ENCODE measurements at regions not wholly inside any gene's neighbourhood (a gene's known extent, or its start where the extent isn't known, plus 50 kb on each side); places are given as distances from the start of the nearest gene placed in this dataset.

DNA sequence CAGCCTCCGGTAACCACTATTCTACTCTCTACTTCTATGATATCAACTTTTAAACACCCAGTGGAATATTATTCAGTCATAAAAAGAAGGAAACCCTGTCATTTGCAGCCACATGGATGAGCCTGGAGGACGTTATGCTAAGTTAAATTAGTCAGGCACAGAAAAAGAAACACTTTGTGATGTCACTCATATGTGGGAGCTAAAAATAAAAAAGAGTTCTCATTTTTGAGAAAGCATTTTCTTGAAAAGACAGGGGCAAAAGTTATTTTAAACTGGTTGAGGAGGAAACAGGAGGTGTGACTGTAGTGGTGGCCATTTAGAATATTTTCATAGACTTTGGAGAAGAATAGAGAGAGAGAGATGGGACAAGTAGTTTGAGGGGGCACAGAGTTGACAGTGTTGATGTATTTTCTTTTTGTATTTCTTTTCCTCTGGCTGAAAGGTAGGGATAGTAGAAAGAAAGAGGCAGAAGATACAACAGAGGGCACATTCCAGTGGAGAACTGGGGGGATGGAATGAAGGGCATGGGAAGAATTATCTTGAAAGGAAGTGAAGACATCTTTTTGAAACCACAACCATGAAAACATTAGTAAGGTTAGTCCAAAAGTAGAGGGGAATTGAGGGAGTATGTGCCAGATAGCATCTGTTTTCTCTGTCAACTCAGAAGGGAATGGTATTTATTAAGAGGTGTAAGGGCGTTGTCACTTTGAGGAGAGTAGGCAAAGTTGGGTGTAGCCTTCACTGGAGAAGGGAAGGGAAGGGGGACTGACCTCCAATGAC is 181.3 kb upstream of the GMDS start:
- 91 to 94% methylated on average over 3 of the region's 3 CpGs for WGBS, 2 experiments
- H3K4me1 ChIP-seq (ENCODE audit: control insufficient read depth, insufficient read depth, low read length), result no peaks in the 10 kb centered on the region
- H3K9me3 ChIP-seq (ENCODE audit: control insufficient read depth, low read length), result no peaks in the 10 kb centered on the region
- no peak overlapping the region for H3K27ac ChIP-seq (ENCODE audit: insufficient read depth, low read depth, low read length, poor library complexity, severe bottlenecking)
- H3K27me3 ChIP-seq (ENCODE audit: control insufficient read depth, insufficient read depth, low read length, poor library complexity, severe bottlenecking), result no peaks in the 10 kb centered on the region
- no peak overlapping the region for H3K4me3 ChIP-seq (ENCODE audit: insufficient read depth, low read depth, low read length)
- no peaks in the 10 kb centered on the region for H3K36me3 ChIP-seq (ENCODE audit: control insufficient read depth, insufficient read depth, low read length)

DNA sequence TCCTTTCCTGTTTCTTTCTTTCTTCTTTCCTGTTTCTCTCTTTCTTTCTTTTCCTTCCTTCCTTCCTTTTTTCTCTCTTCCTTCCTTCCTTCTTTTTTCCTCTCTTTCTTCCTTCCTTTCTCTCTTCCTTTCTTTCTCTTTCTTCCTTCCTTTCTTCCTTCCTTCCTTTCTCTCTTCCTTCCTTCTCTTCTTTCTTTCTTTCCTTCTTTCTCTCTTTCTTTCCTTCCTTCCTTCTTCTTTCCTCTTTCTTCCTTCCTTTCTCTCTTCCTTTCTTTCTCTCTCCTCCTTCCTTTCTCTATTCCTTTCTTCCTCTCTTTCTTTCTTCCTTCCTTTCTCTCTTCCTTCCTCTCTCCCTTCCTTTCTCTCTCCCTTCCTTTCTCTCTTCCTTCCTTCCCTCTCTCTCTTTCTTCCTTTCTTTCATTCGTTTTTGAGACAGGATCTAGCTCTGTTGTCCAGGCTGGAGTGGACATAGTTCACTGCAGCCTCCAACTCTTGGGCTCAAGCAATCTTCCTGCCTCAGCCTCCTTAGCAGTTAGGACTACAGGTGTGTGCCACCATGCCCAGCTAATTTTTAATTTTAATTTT is 170.8 kb upstream of the GMDS start:
- 81 to 88% methylated on average over 1 of the region's 1 CpG for WGBS, 2 experiments
- no peaks in the 10 kb centered on the region for H3K4me1 ChIP-seq (ENCODE audit: control insufficient read depth, insufficient read depth, low read length)
- H3K27ac ChIP-seq (ENCODE audit: insufficient read depth, low read depth, low read length, poor library complexity, severe bottlenecking), result no peak overlapping the region
- H3K9me3 ChIP-seq (ENCODE audit: control insufficient read depth, low read length), result no peaks in the 10 kb centered on the region
- no peak overlapping the region for H3K4me3 ChIP-seq (ENCODE audit: insufficient read depth, low read depth, low read length)
- H3K36me3 ChIP-seq (ENCODE audit: control insufficient read depth, insufficient read depth, low read length), result no peaks in the 10 kb centered on the region
- H3K27me3 ChIP-seq (ENCODE audit: control insufficient read depth, insufficient read depth, low read length, poor library complexity, severe bottlenecking), result no peaks in the 10 kb centered on the region

- Histone ChIP-seq H3K4me1 (ENCODE audit: control insufficient read depth, insufficient read depth, low read length) (no peaks in the 10 kb centered on the region), H3K9me3 (ENCODE audit: control insufficient read depth, low read length) (no peaks in the 10 kb centered on the region), H3K27ac (ENCODE audit: insufficient read depth, low read depth, low read length, poor library complexity, severe bottlenecking) (no peak overlapping the region), H3K36me3 (ENCODE audit: control insufficient read depth, insufficient read depth, low read length) (no peaks in the 10 kb centered on the region), H3K27me3 (ENCODE audit: control insufficient read depth, insufficient read depth, low read length, poor library complexity, severe bottlenecking) (no peaks in the 10 kb centered on the region), H3K4me3 (ENCODE audit: insufficient read depth, low read depth, low read length) (no peak overlapping the region)
- WGBS, 2 experiments, result 90 to 94% methylated on average over 18 of the region's 19 CpGs
Observed at GRCh38 chr6:2414885-2415547, 169.6 kb upstream of the GMDS start.

DNA sequence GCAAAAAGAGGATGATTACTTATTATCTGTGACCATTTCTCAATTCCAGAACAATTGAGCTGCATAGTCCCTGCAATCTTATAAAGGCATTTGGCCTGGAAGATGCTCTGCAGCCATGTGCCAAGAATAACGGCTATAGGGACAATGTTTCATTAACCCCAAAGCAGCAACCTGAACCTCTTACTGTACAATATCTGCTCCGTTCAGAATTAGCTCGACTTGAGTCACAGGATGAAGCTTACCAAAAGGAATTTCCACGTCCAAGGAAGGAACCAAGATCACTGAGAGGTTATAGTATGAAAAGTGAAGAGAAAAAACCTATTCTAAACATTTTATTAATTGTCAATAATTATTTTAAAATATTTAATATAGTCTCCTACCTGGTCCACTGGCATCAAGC is 167.3 kb upstream of the GMDS start:
- Histone ChIP-seq H3K4me3 (ENCODE audit: insufficient read depth, low read depth, low read length) (no peak overlapping the region), H3K36me3 (ENCODE audit: control insufficient read depth, insufficient read depth, low read length) (no peaks in the 10 kb centered on the region), H3K4me1 (ENCODE audit: control insufficient read depth, insufficient read depth, low read length) (no peaks in the 10 kb centered on the region), H3K27ac (ENCODE audit: insufficient read depth, low read depth, low read length, poor library complexity, severe bottlenecking) (no peak overlapping the region), H3K27me3 (ENCODE audit: control insufficient read depth, insufficient read depth, low read length, poor library complexity, severe bottlenecking) (no peaks in the 10 kb centered on the region), H3K9me3 (ENCODE audit: control insufficient read depth, low read length) (no peaks in the 10 kb centered on the region)
- 95 to 100% methylated on average over 2 to 3 of the region's 4 CpGs for WGBS, 2 experiments

GRCh38 chr6:2410656-2411380 is 165.4 kb upstream of the GMDS start:
- Histone ChIP-seq H3K27ac (ENCODE audit: insufficient read depth, low read depth, low read length, poor library complexity, severe bottlenecking) (no peak overlapping the region), H3K36me3 (ENCODE audit: control insufficient read depth, insufficient read depth, low read length) (no peaks in the 10 kb centered on the region), H3K9me3 (ENCODE audit: control insufficient read depth, low read length) (no peaks in the 10 kb centered on the region), H3K4me3 (ENCODE audit: insufficient read depth, low read depth, low read length) (no peak overlapping the region), H3K27me3 (ENCODE audit: control insufficient read depth, insufficient read depth, low read length, poor library complexity, severe bottlenecking) (no peaks in the 10 kb centered on the region), H3K4me1 (ENCODE audit: control insufficient read depth, insufficient read depth, low read length) (no peaks in the 10 kb centered on the region)
- 95% methylated on average over 7 of the region's 7 CpGs for WGBS, 2 experiments

GRCh38 chr6:2407525-2407924 is 162.1 kb upstream of the GMDS start:
- Histone ChIP-seq H3K9me3 (ENCODE audit: control insufficient read depth, low read length) (no peaks in the 10 kb centered on the region), H3K4me3 (ENCODE audit: insufficient read depth, low read depth, low read length) (no peak overlapping the region), H3K4me1 (ENCODE audit: control insufficient read depth, insufficient read depth, low read length) (no peaks in the 10 kb centered on the region), H3K27ac (ENCODE audit: insufficient read depth, low read depth, low read length, poor library complexity, severe bottlenecking) (no peak overlapping the region), H3K27me3 (ENCODE audit: control insufficient read depth, insufficient read depth, low read length, poor library complexity, severe bottlenecking) (no peaks in the 10 kb centered on the region), H3K36me3 (ENCODE audit: control insufficient read depth, insufficient read depth, low read length) (no peaks in the 10 kb centered on the region)

- Histone ChIP-seq H3K4me1 (ENCODE audit: control insufficient read depth, insufficient read depth, low read length) (no peaks in the 10 kb centered on the region), H3K27me3 (ENCODE audit: control insufficient read depth, insufficient read depth, low read length, poor library complexity, severe bottlenecking) (no peaks in the 10 kb centered on the region), H3K36me3 (ENCODE audit: control insufficient read depth, insufficient read depth, low read length) (no peaks in the 10 kb centered on the region), H3K9me3 (ENCODE audit: control insufficient read depth, low read length) (no peaks in the 10 kb centered on the region), H3K27ac (ENCODE audit: insufficient read depth, low read depth, low read length, poor library complexity, severe bottlenecking) (no peak overlapping the region), H3K4me3 (ENCODE audit: insufficient read depth, low read depth, low read length) (no peak overlapping the region)
- 87 to 93% methylated on average over 6 of the region's 6 CpGs for WGBS, 2 experiments
Observed at GRCh38 chr6:2404211-2404929, 159.0 kb upstream of the GMDS start.

DNA sequence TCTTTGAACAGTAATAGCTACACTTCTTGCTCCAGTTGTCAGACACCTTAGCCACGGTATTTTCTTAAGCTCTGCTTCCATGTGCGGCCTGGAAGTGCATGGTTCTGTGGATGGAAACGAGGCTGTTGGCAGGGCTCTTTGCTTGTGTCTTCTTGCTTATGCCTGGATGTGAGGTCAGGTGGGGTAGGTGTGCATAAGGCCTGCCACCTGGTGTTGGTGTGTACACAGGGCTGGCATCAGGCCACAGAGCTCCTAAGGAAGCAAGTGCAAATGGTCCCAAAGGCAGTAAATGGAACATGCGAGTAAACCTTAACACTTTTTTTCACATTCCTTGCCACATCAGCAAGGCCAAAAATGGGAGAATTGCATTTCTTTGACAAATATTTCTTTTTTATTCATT is 158.1 kb upstream of the GMDS start:
- Histone ChIP-seq H3K4me3 (ENCODE audit: insufficient read depth, low read depth, low read length) (no peak overlapping the region), H3K27me3 (ENCODE audit: control insufficient read depth, insufficient read depth, low read length, poor library complexity, severe bottlenecking) (no peaks in the 10 kb centered on the region), H3K36me3 (ENCODE audit: control insufficient read depth, insufficient read depth, low read length) (no peaks in the 10 kb centered on the region), H3K4me1 (ENCODE audit: control insufficient read depth, insufficient read depth, low read length) (no peaks in the 10 kb centered on the region), H3K9me3 (ENCODE audit: control insufficient read depth, low read length) (no peaks in the 10 kb centered on the region), H3K27ac (ENCODE audit: insufficient read depth, low read depth, low read length, poor library complexity, severe bottlenecking) (no peak overlapping the region)
- 96% methylated on average over 4 of the region's 4 CpGs for WGBS, 2 experiments

DNA sequence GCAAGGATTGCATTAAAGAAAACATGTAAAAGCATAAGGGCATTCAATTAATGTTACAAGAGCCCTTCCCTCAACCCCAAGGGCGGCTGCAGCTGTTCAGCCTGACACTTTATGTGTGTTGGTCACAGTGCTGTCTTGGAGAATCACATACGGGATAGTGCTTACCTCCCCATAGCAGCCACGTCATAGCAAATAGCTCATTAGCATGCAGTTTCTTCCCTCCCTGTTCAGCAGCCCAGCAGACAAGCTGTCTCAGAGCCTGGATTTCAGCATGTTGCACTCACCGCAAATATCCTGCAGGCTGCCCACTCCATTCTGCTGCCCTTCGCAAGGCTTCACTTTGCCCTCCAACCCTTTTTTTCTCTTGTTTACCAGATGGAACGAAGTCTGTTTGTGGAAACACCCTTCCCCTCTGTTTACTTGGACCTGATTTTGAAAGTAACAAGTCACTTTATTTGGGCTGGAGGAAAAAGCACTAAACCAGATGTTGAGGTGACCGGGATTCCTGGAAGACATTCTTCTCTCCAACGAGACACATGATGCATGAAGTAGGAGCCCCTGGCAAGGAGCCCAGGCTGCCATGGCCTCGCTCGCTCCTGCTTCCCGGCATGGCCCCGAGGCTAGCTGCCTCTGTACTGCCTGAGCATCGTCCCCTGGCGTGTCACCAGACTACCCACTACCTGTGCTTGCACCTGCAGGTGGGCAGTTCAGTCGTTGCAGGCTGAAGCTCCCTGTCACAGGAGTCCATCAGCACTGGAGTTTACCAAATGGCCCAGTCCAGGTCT is 151.6 kb upstream of the GMDS start:
- Histone ChIP-seq H3K4me1 (ENCODE audit: control insufficient read depth, insufficient read depth, low read length) (no peaks in the 10 kb centered on the region), H3K27me3 (ENCODE audit: control insufficient read depth, insufficient read depth, low read length, poor library complexity, severe bottlenecking) (no peaks in the 10 kb centered on the region), H3K27ac (ENCODE audit: insufficient read depth, low read depth, low read length, poor library complexity, severe bottlenecking) (no peak overlapping the region), H3K36me3 (ENCODE audit: control insufficient read depth, insufficient read depth, low read length) (no peaks in the 10 kb centered on the region), H3K9me3 (ENCODE audit: control insufficient read depth, low read length) (no peaks in the 10 kb centered on the region), H3K4me3 (ENCODE audit: insufficient read depth, low read depth, low read length) (no peak overlapping the region)
- WGBS, 2 experiments, result 91 to 92% methylated on average over 15 of the region's 15 CpGs
